HG02763 (cell line): ENCODE measurements at regions not wholly inside any gene's neighbourhood (a gene's known extent, or its start where the extent isn't known, plus 50 kb on each side); places are given as distances from the start of the nearest gene placed in this dataset.
A peak's percentile ranks its signal among the peaks of the same experiment; 100 is the strongest.
"Not testable (repeated sequence)": the region's sequence is repeated elsewhere in the genome, so short reads cannot be mapped to it uniquely, and the experiment has no call there.

Experiments
- ATAC-seq: cut with Tn5 transposase; IDR thresholded peaks from one replicate; pipeline ENCODE4 v1.9.1; 2021; ENCODE audit warnings: mild to moderate bottlenecking, moderate library complexity; ENCODE audit not compliant: unreplicated experiment

- ATAC-seq, result peak; percentile 72
These were observed 605.4 kb downstream of the TLE1 start for GRCh38 chr9:81083854-81084512.

- no peak for ATAC-seq
These were observed 606.3 kb downstream of the TLE1 start for GRCh38 chr9:81083067-81083466.

DNA sequence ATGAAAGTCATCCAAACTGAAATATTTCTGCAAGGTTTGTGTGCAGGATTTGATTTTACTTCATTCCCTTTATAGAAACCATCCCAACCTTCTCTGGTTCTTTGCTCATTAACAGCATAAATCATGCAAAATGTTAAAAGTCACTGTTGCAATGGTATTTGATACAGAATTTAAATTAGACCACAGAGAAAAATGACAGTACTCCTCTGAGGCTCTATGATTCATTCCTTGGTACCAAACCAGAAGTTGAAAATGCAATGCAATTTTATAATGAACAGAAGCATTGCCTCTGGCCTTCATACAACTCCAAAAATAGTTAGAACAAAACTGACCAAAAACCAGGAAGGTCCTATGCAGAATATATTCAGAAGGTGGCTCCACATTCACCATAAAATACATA lies 607.1 kb downstream of the TLE1 start:
- no peak for ATAC-seq

DNA sequence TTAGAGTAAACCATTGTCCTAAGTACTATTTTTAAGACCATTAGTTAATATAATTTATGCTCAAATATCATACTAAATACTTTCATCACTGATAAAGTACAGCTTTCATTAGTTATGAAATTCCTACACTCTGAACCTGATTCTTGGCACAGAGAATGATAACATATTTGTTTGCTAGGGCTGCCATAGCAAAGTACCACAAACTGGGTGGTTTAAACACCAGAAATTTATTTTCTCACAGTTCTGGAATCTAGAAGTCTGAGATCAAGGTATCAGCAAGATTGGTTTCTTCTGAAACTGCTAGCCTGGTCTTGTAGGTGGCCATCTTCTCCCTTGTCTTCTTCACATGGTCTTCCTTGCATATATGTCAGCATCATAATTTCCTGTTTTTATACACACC lies 608.4 kb downstream of the TLE1 start:
- no peak for ATAC-seq

DNA sequence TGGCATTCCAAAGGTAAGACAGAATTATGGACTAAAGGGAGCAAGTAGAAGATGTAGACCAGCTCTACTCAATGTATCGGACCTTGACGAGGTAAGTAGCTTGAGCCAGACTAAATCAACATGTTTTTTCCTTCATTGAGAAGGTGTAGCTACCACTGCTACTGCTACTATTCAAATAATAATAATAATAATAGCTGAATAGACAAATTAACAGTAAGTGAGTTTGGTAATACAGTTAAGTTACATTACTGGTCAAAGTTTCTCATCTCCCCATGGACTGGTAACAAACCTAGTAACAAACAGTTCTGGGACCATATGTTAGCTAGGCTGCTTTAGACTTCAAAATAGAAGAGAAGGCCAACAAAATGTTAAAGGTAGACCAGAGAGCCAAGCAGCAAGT lies 609.2 kb downstream of the TLE1 start:
- ATAC-seq, result no peak

DNA sequence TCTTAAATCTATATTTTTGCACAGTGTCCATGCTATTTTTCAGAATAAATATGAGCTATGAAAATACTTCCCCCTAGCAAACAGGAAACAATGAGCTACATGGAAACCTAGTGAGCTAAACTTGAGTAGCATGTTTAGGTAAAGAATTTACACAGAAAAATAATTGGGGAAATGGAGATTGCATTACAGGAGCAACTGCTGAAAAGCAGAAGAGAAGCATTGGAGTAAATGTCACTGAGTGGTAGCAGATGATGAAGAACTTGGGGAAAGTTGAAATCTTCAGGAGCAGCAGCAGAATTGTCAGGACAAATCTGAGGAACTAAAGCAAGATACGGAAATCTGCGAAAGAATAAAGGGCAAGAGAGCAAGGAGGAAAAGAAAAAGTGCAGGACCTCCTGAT lies 610.3 kb downstream of the TLE1 start:
- ATAC-seq, result no peak

- ATAC-seq, result no peak
These were observed 610.8 kb downstream of the TLE1 start for GRCh38 chr9:81078555-81078954.

- ATAC-seq, result no peak
These were observed 611.8 kb downstream of the TLE1 start for GRCh38 chr9:81077572-81077971.

DNA sequence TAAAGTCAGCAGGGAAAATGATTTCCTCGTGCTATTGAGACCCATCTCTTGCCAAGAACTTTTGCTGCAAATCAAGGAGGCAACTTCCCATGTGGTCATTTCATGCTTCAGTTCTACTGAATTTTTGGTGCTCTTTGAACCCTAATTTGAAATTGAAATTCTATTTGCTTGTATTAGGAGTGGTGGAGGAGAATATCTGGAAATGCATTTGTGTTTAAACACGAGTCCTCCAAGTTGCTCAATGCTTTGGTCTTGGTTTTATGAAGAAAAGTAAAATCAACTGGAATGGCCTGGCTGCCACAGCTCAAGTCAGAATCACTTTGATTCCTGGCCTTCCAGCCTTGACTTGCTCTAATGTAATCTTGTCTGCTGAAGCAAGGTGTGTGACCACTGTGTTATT lies 613.2 kb downstream of the TLE1 start:
- ATAC-seq, result no peak

- ATAC-seq, result no peak
These were observed 615.1 kb downstream of the TLE1 start for GRCh38 chr9:81074221-81074620.

GRCh38 chr9:81073821-81074220 lies 615.5 kb downstream of the TLE1 start:
- ATAC-seq, result no peak

- ATAC-seq, result no peak
These were observed 616.6 kb downstream of the TLE1 start for GRCh38 chr9:81072758-81073157.

DNA sequence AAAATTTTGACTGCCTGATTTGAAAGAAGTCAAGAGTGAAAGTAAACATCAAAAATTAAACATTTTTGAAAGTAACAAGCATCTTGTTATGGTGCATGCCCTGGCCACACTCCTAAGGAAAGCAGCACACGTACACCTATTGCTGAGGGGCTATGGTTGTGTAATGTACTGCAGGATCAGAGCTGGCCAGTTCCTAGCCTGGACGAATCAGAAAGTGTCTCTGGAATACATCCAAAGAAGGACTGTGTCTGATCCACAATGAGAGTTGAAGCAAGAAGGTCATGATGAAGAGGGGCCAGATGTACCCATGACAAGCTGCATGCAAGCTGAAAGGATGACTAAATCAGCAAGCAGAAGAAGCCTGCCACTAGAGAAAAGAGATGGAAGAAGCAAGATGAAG lies 618.2 kb downstream of the TLE1 start:
- ATAC-seq, result no peak

DNA sequence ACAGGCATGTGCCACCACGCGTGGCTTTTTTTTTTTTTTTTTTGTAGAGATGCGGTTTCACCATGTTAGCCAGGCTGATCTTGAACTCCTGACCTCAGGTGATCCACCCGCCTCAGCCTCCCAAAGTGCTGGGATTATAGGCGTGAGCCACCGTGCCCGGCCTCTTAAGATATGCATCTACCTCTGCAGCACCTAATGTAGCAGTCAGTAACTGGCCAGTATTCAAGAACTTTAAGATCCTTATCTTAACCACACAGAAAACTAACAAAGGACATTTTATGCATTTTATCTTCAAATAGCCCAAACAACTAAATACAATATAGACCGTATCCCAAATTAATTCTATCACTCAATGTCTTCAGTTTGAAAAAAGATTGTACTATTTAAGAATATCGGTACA lies 618.7 kb downstream of the TLE1 start:
- no peak for ATAC-seq

- ATAC-seq, result no peak
These were observed 619.4 kb downstream of the TLE1 start for GRCh38 chr9:81069923-81070322.

GRCh38 chr9:81069038-81069795 lies 620.1 kb downstream of the TLE1 start:
- no peak for ATAC-seq

DNA sequence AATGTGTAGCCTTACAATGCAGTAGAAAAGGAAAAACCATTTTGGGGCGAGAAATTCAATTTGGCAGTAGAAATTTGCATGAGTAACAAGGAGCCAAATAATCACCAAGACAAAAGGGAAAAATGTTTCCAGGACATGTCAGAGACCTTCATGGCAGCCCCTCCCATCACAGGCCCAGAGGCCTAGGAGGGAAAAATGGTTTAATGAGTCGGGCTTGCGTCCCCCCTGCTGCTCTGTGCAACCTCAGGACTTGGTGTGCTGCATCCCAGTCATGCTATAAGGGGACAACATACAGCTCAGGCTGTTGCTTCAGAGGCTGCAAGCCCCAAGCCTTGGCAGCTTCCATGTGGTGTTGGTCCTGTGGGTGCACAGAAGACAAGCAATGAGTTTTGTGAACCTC lies 626.4 kb downstream of the TLE1 start:
- ATAC-seq, result not testable (repeated sequence)

GRCh38 chr9:81058782-81059181 lies 630.6 kb downstream of the TLE1 start:
- ATAC-seq, result no peak

- ATAC-seq, result no peak
These were observed 635.9 kb downstream of the TLE1 start for GRCh38 chr9:81053298-81054025.

DNA sequence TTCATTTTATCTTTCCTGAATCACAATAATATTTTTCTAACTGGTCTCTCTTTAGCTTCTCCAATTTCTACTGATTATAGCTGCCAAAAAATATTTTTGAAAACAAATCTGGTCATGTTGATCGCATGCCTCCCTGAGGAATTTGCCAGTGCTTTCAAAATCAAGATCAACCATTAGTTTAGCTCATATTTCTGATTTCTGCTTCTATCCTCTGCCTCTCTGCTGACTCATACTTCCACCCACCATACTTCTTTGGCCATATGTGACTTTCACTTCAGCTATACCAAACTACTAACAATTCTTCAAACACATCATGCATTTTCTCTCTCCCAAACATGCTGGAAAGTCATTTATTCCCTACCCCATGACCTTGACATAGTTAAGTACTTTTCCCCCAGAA lies 636.5 kb downstream of the TLE1 start:
- ATAC-seq, result no peak

GRCh38 chr9:81047280-81047679 lies 642.1 kb downstream of the TLE1 start:
- no peak for ATAC-seq

- no peak for ATAC-seq
These were observed 643.7 kb downstream of the TLE1 start for GRCh38 chr9:81045658-81046057.
